ENCODE measurements at regions not wholly inside any gene's neighbourhood (a gene's known extent, or its start where the extent isn't known, plus 50 kb on each side); places are given as distances from the start of the nearest gene placed in this dataset.

GRCh38 chr10:100612601-100613595 is 77.2 kb downstream of the HIF1AN start:
- CTCF ChIA-PET = interaction anchor here (0.6 to 0.9 kb wide), 3 partner anchors 14 to 617 kb away, joined by 3 to 4 read pairs (median 4); no protein-coding TSS in a partner anchor
- TF ChIP-seq, protein P1, sequence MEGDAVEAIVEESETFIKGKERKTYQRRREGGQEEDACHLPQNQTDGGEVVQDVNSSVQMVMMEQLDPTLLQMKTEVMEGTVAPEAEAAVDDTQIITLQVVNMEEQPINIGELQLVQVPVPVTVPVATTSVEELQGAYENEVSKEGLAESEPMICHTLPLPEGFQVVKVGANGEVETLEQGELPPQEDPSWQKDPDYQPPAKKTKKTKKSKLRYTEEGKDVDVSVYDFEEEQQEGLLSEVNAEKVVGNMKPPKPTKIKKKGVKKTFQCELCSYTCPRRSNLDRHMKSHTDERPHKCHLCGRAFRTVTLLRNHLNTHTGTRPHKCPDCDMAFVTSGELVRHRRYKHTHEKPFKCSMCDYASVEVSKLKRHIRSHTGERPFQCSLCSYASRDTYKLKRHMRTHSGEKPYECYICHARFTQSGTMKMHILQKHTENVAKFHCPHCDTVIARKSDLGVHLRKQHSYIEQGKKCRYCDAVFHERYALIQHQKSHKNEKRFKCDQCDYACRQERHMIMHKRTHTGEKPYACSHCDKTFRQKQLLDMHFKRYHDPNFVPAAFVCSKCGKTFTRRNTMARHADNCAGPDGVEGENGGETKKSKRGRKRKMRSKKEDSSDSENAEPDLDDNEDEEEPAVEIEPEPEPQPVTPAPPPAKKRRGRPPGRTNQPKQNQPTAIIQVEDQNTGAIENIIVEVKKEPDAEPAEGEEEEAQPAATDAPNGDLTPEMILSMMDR (conservative IDR thresholded peaks at IDR 0.05; ENCODE audit: low read depth) = no peak
- no peak overlapping the region for H3K27ac ChIP-seq
- DNase-seq (ENCODE audit: low spot score) = no peak
- POLR2A ChIA-PET (ENCODE audit: low non-redundant PET) = no interaction called here

DNA sequence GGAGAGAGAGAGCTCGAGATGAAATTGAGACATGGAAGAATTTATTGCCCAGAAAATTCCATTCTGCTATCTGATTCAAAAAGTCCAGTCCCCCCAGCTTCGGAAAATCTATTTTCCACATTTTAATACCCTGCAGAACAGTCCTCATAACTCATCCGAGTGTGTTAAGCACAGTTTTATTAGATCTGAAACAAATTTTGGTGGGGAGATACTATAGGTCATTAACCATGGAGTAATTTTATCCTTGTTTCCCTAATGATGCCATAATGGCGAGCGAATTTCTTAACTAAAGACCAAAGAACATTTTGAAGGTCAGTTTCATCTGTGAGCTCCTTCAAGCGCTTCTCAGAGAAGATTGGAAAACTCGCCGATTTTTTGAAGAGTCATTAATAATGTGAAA is 78.1 kb downstream of the HIF1AN start:
- TF ChIP-seq, protein P1 (conservative IDR thresholded peaks at IDR 0.05; ENCODE audit: low read depth) = no peak
- CTCF ChIA-PET = interaction anchor here (0.6 to 0.9 kb wide), 3 partner anchors 15 to 618 kb away, joined by 3 to 4 read pairs (median 3); no protein-coding TSS in a partner anchor
- no peak for DNase-seq (ENCODE audit: low spot score)
- POLR2A ChIA-PET (ENCODE audit: low non-redundant PET) = no interaction called here
- no peak overlapping the region for H3K27ac ChIP-seq

- no peak for DNase-seq (ENCODE audit: low spot score)
- ChIA-PET CTCF (interaction anchor here (0.6 kb wide), 1 partner anchor 71 kb away, joined by 3 read pairs; no protein-coding TSS in a partner anchor), POLR2A (ENCODE audit: low non-redundant PET) (no interaction called here)
- TF ChIP-seq, protein P1 (conservative IDR thresholded peaks at IDR 0.05; ENCODE audit: low read depth) = no peak
- no peak overlapping the region for H3K27ac ChIP-seq
Observed at GRCh38 chr10:100614429-100615095, 78.8 kb downstream of the HIF1AN start.

GRCh38 chr10:100615241-100615640 is 79.5 kb downstream of the HIF1AN start:
- TF ChIP-seq, protein P1 (conservative IDR thresholded peaks at IDR 0.05; ENCODE audit: low read depth) = no peak
- no peak for DNase-seq (ENCODE audit: low spot score)
- CTCF ChIA-PET = no interaction called here
- H3K27ac ChIP-seq = no peak overlapping the region
- POLR2A ChIA-PET (ENCODE audit: low non-redundant PET) = no interaction called here

GRCh38 chr10:100615908-100616307 is 80.2 kb downstream of the HIF1AN start:
- ChIA-PET POLR2A (ENCODE audit: low non-redundant PET) (no interaction called here), CTCF (no interaction called here)
- no peak overlapping the region for H3K27ac ChIP-seq

More at GRCh38 chr10:100615908-100616307, 80.2 kb downstream of the HIF1AN start:
- no peak for DNase-seq (ENCODE audit: low spot score)
- TF ChIP-seq, protein P1 (conservative IDR thresholded peaks at IDR 0.05; ENCODE audit: low read depth) = no peak

Data from RWPE1 (cell line).